AG09309 (cell line): ENCODE measurements at regions not wholly inside any gene's neighbourhood (a gene's known extent, or its start where the extent isn't known, plus 50 kb on each side); places are given as distances from the start of the nearest gene placed in this dataset.

Experiments used
- DNase-seq: peaks from one replicate; pipeline ENCODE4 v3.0.0-alpha.2; 2010; ENCODE audit warnings: low read depth
- H3K4me3 ChIP-seq: 2 replicates; pipeline ENCODE4 v1.5.1; 2011; ENCODE audit warnings: mild to moderate bottlenecking, low read depth, low read length, moderate library complexity; ENCODE audit not compliant: control insufficient read depth
- TF ChIP-seq, protein P1 (sequence below): IDR thresholded peaks from 2 replicates; pipeline ENCODE4 v1.5.1; 2011; ENCODE audit warnings: mild to moderate bottlenecking, low read depth, low read length, inconsistent platforms; ENCODE audit not compliant: insufficient read depth, control insufficient read depth; ENCODE audit errors: missing control alignments

DNA sequence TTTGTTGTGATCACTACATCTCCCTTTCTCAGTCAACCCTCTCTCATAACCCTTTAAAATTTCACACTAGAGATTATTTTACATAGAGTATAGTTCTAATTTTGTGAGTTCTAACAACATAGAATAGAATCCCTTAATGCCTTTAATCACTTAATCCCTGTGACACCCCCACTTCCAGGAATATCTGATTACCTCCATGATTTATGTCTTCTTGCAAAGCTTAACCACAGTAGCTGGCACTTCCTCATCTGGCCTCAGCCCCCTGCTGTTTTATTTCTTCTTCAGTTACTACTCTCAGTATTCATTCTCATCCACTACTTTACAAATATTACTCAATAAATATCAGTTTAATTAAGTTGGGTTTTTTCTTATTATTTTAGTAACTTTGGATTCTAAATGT, 340.9 kb downstream of the CENPC start:
- TF ChIP-seq, protein P1, sequence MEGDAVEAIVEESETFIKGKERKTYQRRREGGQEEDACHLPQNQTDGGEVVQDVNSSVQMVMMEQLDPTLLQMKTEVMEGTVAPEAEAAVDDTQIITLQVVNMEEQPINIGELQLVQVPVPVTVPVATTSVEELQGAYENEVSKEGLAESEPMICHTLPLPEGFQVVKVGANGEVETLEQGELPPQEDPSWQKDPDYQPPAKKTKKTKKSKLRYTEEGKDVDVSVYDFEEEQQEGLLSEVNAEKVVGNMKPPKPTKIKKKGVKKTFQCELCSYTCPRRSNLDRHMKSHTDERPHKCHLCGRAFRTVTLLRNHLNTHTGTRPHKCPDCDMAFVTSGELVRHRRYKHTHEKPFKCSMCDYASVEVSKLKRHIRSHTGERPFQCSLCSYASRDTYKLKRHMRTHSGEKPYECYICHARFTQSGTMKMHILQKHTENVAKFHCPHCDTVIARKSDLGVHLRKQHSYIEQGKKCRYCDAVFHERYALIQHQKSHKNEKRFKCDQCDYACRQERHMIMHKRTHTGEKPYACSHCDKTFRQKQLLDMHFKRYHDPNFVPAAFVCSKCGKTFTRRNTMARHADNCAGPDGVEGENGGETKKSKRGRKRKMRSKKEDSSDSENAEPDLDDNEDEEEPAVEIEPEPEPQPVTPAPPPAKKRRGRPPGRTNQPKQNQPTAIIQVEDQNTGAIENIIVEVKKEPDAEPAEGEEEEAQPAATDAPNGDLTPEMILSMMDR, result no peak
- H3K4me3 ChIP-seq, result no peak overlapping the region
- no peak for DNase-seq

DNA sequence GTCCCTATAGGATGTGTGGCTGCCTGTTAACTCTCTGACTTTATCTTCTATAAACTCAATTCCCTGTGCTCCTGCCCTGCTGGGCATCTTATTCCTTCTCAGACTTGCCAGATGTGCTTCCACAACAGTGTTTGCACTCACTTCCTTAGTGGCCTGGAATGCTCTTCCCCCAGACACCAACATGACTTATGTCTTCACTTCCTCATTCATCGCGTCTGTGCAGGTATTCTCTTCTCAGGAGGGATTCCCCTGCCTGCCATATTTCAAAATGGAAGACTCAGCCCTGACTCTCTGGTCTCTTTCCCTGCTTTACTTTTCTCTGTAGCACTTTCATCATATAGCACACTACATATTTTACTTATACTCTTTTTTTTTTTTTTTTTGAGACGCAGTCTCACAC, 344.0 kb downstream of the CENPC start:
- no peak for DNase-seq
- TF ChIP-seq, protein P1, result no peak
- H3K4me3 ChIP-seq, result no peak overlapping the region

GRCh38 chr4:67198727-67199126, 346.6 kb downstream of the CENPC start:
- TF ChIP-seq, protein P1, result no peak
- no peak overlapping the region for H3K4me3 ChIP-seq
- no peak for DNase-seq

- TF ChIP-seq, protein P1, result no peak
- H3K4me3 ChIP-seq, result no peak overlapping the region
- no peak for DNase-seq
Observed at GRCh38 chr4:67167849-67168248, 377.5 kb downstream of the CENPC start.

GRCh38 chr4:67162690-67163089, 382.6 kb downstream of the CENPC start:
- TF ChIP-seq, protein P1, result no peak
- DNase-seq, result no peak

GRCh38 chr4:67161311-67161710, 384.0 kb downstream of the CENPC start:
- no peak overlapping the region for H3K4me3 ChIP-seq
- TF ChIP-seq, protein P1, result no peak
- no peak for DNase-seq

More at GRCh38 chr4:67162690-67163089, 382.6 kb downstream of the CENPC start:
- H3K4me3 ChIP-seq, result no peak overlapping the region

DNA sequence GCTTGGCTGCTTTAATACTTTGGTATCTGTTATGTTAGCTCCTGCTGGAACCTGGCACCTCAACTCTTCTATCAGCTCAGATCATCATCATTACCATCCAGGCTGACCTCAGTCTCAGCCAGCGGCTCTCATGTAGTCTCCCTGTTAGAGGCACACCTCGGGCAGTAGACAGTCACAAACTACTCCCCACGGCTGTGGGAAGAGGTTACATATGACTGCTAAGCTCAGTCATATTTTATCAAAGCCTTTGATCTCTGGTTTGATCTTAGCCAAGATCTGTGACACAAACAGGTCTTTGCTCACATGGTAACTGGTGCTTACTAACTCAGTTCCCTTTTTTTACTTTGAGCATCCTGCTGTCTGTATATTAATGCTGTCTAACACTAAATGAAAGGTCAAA, 384.9 kb downstream of the CENPC start:
- H3K4me3 ChIP-seq, result no peak overlapping the region
- no peak for DNase-seq
- TF ChIP-seq, protein P1, result no peak
